Pancreas (tissue), 10 donors: ENCODE measurements at regions not wholly inside any gene's neighbourhood (a gene's known extent, or its start where the extent isn't known, plus 50 kb on each side); places are given as distances from the start of the nearest gene placed in this dataset.
"Not testable (repeated sequence)": the region's sequence is repeated elsewhere in the genome, so short reads cannot be mapped to it uniquely, and the experiment has no call there.

Experiments
- ATAC-seq, 4 donors: fragments of 200-7000 bp; cut with Tn5 transposase; one replicate each; pipeline versions ENCODE4 v1.8.0 to v1.9.1; 2020; ENCODE audit warnings: mild to moderate bottlenecking in 4 of 4, moderate library complexity in 4 of 4
- DNase-seq, 6 donors: peaks; one replicate each; pipeline ENCODE4 v3.0.0-alpha.2; 2020
- FAIRE-seq: peaks from 2 replicates; lab custom pipeline; 2012; peaks lifted over from hg19 to GRCh38; lab: Jason Lieb, UNC
- H3K27ac ChIP-seq, 4 donors: fragments of 200-600 bp; sonication (generic); 1 replicate in 3 of 4; 2 replicates in 1 of 4; pipeline versions ENCODE4 v1.5.0 to v1.8.0; 2020
- H3K27me3 ChIP-seq, 4 donors: fragments of 200-600 bp; one replicate each; pipeline ENCODE4 v1.8.0; 2021
- H3K36me3 ChIP-seq, 3 donors: fragments of 200-600 bp; sonication (generic) in 1 of 3; one replicate each; pipeline versions ENCODE4 v1.5.0 to v1.8.0; 2020 to 2021
- H3K4me1 ChIP-seq, 3 donors: fragments of 200-600 bp; one replicate each; pipeline ENCODE4 v1.8.0; 2021
- H3K4me3 ChIP-seq, 4 donors: fragments of 200-600 bp; sonication (generic) in 2 of 4; one replicate each; pipeline versions ENCODE4 v1.5.0 to v1.8.0; 2020 to 2021
- H3K9me3 ChIP-seq, 4 donors: fragments of 200-600 bp; one replicate each; pipeline ENCODE4 v1.8.0; 2021
- WGBS, 2 donors: extraction: QIAGEN DNeasy Blood & Tissue Kit; methylation state at CpG; one replicate each; pipeline ENCODE4 v1.1.7; 2013; 5-methylcytosine and 5-hydroxymethylcytosine counted together
- intact Hi-C, 3 donors: fragments of 100-400 bp; cut with DNase I; formaldehyde crosslinking; loops; one replicate each; pipeline versions ENCODE4 v1.11.1 to v1.14.2; 2022
- TF ChIP-seq, protein P1 (sequence below), 4 donors: fragments of 200-600 bp; sonication (generic) in 3 of 4; IDR thresholded peaks; one replicate each; pipeline versions ENCODE4 v1.5.0 to v1.8.0; 2021; ENCODE audit warnings: antibody characterized with exemption in 4 of 4
- donor health status: healthy with polysubstance abuse.
- donor health status: DM: no; HTN: no; CAD: no; lungs with moderate emphysema.
- donor health status: DM: no; HTN: no; CAD: no.
- donor health status: control.
- donor health status: control.
- donor health status: Bipolar disorder and iron deficiency.
- donor health status: DM: yes; HTN: yes; CAD: no.
- donor health status: DM: no; HTN: no; CAD: no.
- donor health status: DM: no; HTN: no; CAD: no.
- donor health status: DM: yes; HTN: yes; CAD: no.

DNA sequence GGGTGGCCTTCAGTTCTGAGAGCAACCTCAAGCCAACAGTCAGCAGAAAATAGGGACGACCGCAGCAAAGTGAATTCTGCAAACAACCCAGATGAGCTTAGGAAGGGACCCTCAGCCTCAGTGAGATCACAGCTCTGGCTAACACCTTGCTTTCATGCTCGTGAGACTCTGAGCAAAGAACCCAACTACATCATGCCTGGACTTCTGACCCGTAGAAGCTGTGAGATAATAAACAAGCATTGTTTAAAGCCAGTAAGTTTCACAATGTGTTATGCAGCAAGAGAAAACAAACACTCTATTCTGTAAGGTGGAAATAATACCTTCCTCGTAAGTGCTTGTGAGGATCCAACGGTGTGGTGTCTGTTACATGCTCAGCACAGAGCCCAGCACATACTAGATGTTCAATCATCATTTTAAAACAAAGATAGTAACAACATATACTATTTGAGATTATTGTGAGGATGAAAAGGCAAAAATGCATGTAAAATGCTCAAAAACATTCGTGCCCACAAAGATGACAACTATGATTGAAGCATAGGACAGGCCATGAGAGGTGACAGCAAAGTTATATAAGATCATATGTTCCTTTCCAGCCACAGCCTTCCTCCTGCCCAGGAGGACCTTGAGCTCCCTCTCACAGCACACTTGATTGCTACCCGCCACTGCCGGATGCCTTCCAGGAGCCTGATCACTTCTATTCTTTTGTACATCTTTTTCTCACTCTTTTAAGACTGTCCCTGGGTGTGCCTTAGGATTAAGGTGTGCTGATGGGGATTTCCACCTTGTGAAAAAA, 433.3 kb downstream of the BUD13 start:
- ATAC-seq (no peak), FAIRE-seq (no peak), DNase-seq (no peak)
- Histone ChIP-seq H3K9me3 (no peaks in the 10 kb centered on the region), H3K36me3 (no peaks in the 10 kb centered on the region), H3K27ac (no peak overlapping the region), H3K27me3 (no peaks in the 10 kb centered on the region), H3K4me3 (no peak overlapping the region), H3K4me1 (no peaks in the 10 kb centered on the region)
- TF ChIP-seq, protein P1, sequence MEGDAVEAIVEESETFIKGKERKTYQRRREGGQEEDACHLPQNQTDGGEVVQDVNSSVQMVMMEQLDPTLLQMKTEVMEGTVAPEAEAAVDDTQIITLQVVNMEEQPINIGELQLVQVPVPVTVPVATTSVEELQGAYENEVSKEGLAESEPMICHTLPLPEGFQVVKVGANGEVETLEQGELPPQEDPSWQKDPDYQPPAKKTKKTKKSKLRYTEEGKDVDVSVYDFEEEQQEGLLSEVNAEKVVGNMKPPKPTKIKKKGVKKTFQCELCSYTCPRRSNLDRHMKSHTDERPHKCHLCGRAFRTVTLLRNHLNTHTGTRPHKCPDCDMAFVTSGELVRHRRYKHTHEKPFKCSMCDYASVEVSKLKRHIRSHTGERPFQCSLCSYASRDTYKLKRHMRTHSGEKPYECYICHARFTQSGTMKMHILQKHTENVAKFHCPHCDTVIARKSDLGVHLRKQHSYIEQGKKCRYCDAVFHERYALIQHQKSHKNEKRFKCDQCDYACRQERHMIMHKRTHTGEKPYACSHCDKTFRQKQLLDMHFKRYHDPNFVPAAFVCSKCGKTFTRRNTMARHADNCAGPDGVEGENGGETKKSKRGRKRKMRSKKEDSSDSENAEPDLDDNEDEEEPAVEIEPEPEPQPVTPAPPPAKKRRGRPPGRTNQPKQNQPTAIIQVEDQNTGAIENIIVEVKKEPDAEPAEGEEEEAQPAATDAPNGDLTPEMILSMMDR (IDR thresholded peaks at IDR 0.05), result no peak
- WGBS, 2 donors, result 43 to 45% methylated on average over 9 of the region's 9 CpGs
- intact Hi-C loops, result no loop called here

DNA sequence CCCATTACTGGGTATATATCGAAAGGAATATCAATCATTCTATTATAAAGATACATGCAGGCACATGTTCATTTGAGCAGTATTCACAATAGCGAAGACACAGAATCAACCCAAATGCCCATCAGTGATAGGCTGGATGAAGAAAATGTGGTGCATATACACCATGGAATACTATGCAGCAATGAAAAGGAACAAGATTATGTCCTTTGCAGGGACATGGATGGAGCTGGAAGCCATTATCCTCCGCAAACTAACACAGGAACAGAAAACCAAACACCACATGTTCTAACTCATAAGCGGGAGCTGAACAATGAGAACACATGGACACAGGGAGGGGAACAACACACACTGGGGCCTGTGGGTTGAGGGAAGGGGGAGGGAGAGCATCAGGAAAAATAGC, 434.3 kb downstream of the BUD13 start:
- H3K4me3 ChIP-seq, intact Hi-C loops, H3K36me3 ChIP-seq, DNase-seq, FAIRE-seq, H3K9me3 ChIP-seq, ATAC-seq, H3K4me1 ChIP-seq, H3K27me3 ChIP-seq, H3K27ac ChIP-seq: not testable (repeated sequence)
- 93 to 94% methylated on average over 4 of the region's 4 CpGs for WGBS, 2 donors

DNA sequence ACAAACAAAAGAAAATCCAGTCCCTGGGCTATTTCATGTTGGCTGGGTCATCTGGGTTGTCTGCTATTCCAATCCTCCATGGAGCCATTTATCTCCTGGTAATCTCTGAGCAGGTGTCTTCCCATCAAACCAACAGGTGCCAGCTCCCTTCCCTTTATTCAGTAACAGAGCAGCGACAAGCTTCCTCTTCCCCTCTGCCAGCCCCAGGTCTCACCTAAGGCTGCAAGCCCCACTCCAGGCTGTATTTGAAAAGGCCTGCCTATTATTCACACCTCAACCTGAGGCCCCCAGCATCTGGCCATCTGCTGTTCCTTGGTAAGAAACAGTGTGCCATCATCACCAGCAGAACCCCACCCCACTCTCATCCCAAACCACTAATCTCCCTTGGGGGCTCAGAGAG, 436.2 kb downstream of the BUD13 start:
- Histone ChIP-seq H3K27ac (no peak overlapping the region), H3K4me1 (no peaks in the 10 kb centered on the region), H3K4me3 (no peak overlapping the region), H3K36me3 (no peaks in the 10 kb centered on the region), H3K27me3 (no peaks in the 10 kb centered on the region), H3K9me3 (no peaks in the 10 kb centered on the region)
- ATAC-seq, result no peak
- intact Hi-C loops, result no loop called here
- no peak for DNase-seq
- no peak for FAIRE-seq
- 79 to 86% methylated on average over 1 of the region's 1 CpG for WGBS, 2 donors
- TF ChIP-seq, protein P1 (IDR thresholded peaks at IDR 0.05), result no peak

GRCh38 chr11:116335891-116336290, 436.9 kb downstream of the BUD13 start:
- 82 to 92% methylated on average over 3 of the region's 3 CpGs for WGBS, 2 donors
- no peak overlapping the region for H3K4me3 ChIP-seq
- DNase-seq (no peak), ATAC-seq (no peak), FAIRE-seq (no peak)
- no peaks in the 10 kb centered on the region for H3K36me3 ChIP-seq
- H3K9me3 ChIP-seq, result no peaks in the 10 kb centered on the region
- no peak overlapping the region for H3K27ac ChIP-seq
- no peaks in the 10 kb centered on the region for H3K27me3 ChIP-seq
- no peaks in the 10 kb centered on the region for H3K4me1 ChIP-seq
- TF ChIP-seq, protein P1 (IDR thresholded peaks at IDR 0.05), result no peak
- intact Hi-C loops, result no loop called here

DNA sequence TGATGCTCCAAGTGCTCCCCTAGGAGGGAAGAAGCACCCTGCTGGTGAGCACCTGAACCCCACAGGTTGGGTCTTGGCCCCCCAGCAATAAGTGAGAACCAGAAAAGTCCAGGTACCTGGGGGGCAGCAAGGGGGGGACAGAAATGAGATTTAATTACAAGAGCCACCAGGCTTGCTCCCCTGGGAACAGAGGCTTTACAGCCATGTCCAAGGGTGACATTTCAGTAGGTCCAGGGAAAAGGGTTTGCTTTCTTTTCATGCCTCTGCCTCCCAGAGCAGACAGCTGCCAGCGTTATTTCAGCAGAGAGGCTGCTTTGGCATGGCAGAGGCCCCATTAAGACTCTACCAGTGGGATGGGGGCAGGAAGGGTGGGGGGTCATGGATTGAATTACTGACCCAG, 437.7 kb downstream of the BUD13 start:
- DNase-seq (no peak), ATAC-seq (no peak), FAIRE-seq (no peak)
- 23 to 41% methylated on average over 1 of the region's 1 CpG for WGBS, 2 donors
- Histone ChIP-seq H3K4me1 (no peaks in the 10 kb centered on the region), H3K36me3 (no peaks in the 10 kb centered on the region), H3K4me3 (no peak overlapping the region), H3K9me3 (no peaks in the 10 kb centered on the region), H3K27me3 (no peaks in the 10 kb centered on the region), H3K27ac (no peak overlapping the region)
- intact Hi-C loops, result no loop called here
- TF ChIP-seq, protein P1 (IDR thresholded peaks at IDR 0.05), result no peak
